CD14-positive monocyte (primary cell): ENCODE measurements at regions not wholly inside any gene's neighbourhood (a gene's known extent, or its start where the extent isn't known, plus 50 kb on each side); places are given as distances from the start of the nearest gene placed in this dataset.

Source experiments
- DNase-seq, 3 donors: peaks; one replicate each; pipeline ENCODE4 v3.0.0-alpha.2; 2011 to 2022
- H2AFZ ChIP-seq: 2 replicates; pipeline ENCODE4 v1.6.0; 2012; ENCODE audit warnings: mild to moderate bottlenecking, low read depth, low read length, inconsistent platforms; ENCODE audit not compliant: insufficient read depth, poor library complexity, severe bottlenecking
- H3K27ac ChIP-seq, 2 donors: 1 replicate in 1 of 2; 2 replicates in 1 of 2; pipeline ENCODE4 v1.5.1; 2012 to 2013; ENCODE audit warnings: low read length in 2 of 2, control low read depth in 1 of 2, inconsistent platforms in 1 of 2, low read depth in 1 of 2, mild to moderate bottlenecking in 1 of 2
- H3K27me3 ChIP-seq, 2 donors: one replicate each; pipeline versions ENCODE4 v1.6.0 to v1.6.1; 2011 to 2013; ENCODE audit warnings: low read length in 2 of 2; ENCODE audit not compliant: control insufficient read depth in 2 of 2, insufficient read depth in 2 of 2
- H3K36me3 ChIP-seq, 2 donors: replicated peaks in 1 of 2; 1 replicate in 1 of 2; 2 replicates in 1 of 2; pipeline versions ENCODE4 v1.5.1 to v1.6.1; 2012 to 2013; ENCODE audit warnings: low read length in 2 of 2, control low read depth in 1 of 2, inconsistent platforms in 1 of 2, mild to moderate bottlenecking in 1 of 2; ENCODE audit not compliant: insufficient read depth in 2 of 2, control insufficient read depth in 1 of 2
- H3K4me1 ChIP-seq, 2 donors: 1 replicate in 1 of 2; 2 replicates in 1 of 2; pipeline versions ENCODE4 v1.5.1 to v1.6.1; 2012 to 2013; ENCODE audit warnings: low read length in 2 of 2, control low read depth in 1 of 2, inconsistent platforms in 1 of 2, mild to moderate bottlenecking in 1 of 2, moderate library complexity in 1 of 2; ENCODE audit not compliant: insufficient read depth in 2 of 2, control insufficient read depth in 1 of 2
- H3K4me2 ChIP-seq: replicated peaks from 2 replicates; pipeline ENCODE3; 2012; ENCODE audit warnings: low read length, moderate library complexity, mild to moderate bottlenecking; ENCODE audit not compliant: poor library complexity, severe bottlenecking; ENCODE audit errors: extremely low read depth
- H3K4me3 ChIP-seq, 3 experiments: fragments of 200-600 bp in 1 of 3; sonication (generic) in 1 of 3; replicated peaks in 1 of 3; 1 replicate in 2 of 3; 2 replicates in 1 of 3; pipeline ENCODE4 v1.5.1; 2011 to 2013; ENCODE audit warnings: low read length in 3 of 3, mild to moderate bottlenecking in 3 of 3, control low read depth in 2 of 3, low read depth in 2 of 3, inconsistent platforms in 1 of 3, moderate library complexity in 1 of 3
- H3K79me2 ChIP-seq: 2 replicates; pipeline ENCODE4 v1.6.0; 2012; ENCODE audit warnings: mild to moderate bottlenecking, control low read depth, inconsistent platforms, low read length, moderate library complexity; ENCODE audit not compliant: insufficient read depth
- H3K9ac ChIP-seq: 2 replicates; pipeline ENCODE4 v1.6.0; 2017; ENCODE audit warnings: low read length, mild to moderate bottlenecking; ENCODE audit not compliant: insufficient read depth, poor library complexity, severe bottlenecking
- H3K9me3 ChIP-seq, 2 donors: replicated peaks in 1 of 2; 1 replicate in 1 of 2; 2 replicates in 1 of 2; pipeline versions ENCODE4 v1.5.1 to v1.6.1; 2012 to 2013; ENCODE audit warnings: low read length in 2 of 2, control low read depth in 1 of 2; ENCODE audit not compliant: control insufficient read depth in 1 of 2, insufficient read depth in 1 of 2
- H4K20me1 ChIP-seq: 2 replicates; pipeline ENCODE4 v1.6.0; 2012; ENCODE audit warnings: mild to moderate bottlenecking, low read length, control low read depth, moderate library complexity; ENCODE audit not compliant: insufficient read depth
- H3K27ac Mint-ChIP-seq, 7 donors: one replicate each; pipeline ENCODE4 v1.8.0; 2020; ENCODE audit warnings: mild to moderate bottlenecking in 7 of 7, mixed read lengths in 7 of 7, moderate library complexity in 6 of 7, inconsistent platforms in 2 of 7
- H3K27me3 Mint-ChIP-seq, 3 donors: one replicate each; pipeline ENCODE4 v1.8.0; 2021 to 2022; ENCODE audit warnings: low read depth in 3 of 3, mild to moderate bottlenecking in 3 of 3, mixed read lengths in 3 of 3, moderate library complexity in 3 of 3, inconsistent platforms in 1 of 3
- H3K36me3 Mint-ChIP-seq, 2 donors: one replicate each; pipeline ENCODE4 v1.8.0; 2020; ENCODE audit warnings: mixed read lengths in 2 of 2, inconsistent platforms in 1 of 2, mild to moderate bottlenecking in 1 of 2
- H3K4me1 Mint-ChIP-seq: one replicate; pipeline ENCODE4 v1.8.0; 2020; ENCODE audit warnings: mild to moderate bottlenecking, mixed read lengths
- H3K4me3 Mint-ChIP-seq, 2 donors: one replicate each; pipeline ENCODE4 v1.8.0; 2020; ENCODE audit warnings: mild to moderate bottlenecking in 2 of 2, mixed read lengths in 2 of 2, moderate library complexity in 1 of 2
- H3K9me3 Mint-ChIP-seq, 7 donors: one replicate each; pipeline ENCODE4 v1.8.0; 2020 to 2022; ENCODE audit warnings: mixed read lengths in 7 of 7, mild to moderate bottlenecking in 6 of 7, moderate library complexity in 6 of 7, inconsistent platforms in 2 of 7
- WGBS: methylation state at CpG from one replicate; pipeline ENCODE4 v1.1.5; 2013; ENCODE audit warnings: missing lambda C conversion rate; ENCODE audit not compliant: insufficient coverage; 5-methylcytosine and 5-hydroxymethylcytosine counted together
- intact Hi-C, 2 donors: fragments of 100-400 bp; cut with micrococcal nuclease; formaldehyde crosslinking; loops; one replicate each; pipeline versions ENCODE4 v1.15.0 to v1.15.1; 2023
- TF ChIP-seq, protein P1 (sequence below): fragments of 200-600 bp; IDR thresholded peaks from one replicate; pipeline ENCODE4 v1.8.0; 2022; ENCODE audit warnings: antibody characterized with exemption, mild to moderate bottlenecking

DNA sequence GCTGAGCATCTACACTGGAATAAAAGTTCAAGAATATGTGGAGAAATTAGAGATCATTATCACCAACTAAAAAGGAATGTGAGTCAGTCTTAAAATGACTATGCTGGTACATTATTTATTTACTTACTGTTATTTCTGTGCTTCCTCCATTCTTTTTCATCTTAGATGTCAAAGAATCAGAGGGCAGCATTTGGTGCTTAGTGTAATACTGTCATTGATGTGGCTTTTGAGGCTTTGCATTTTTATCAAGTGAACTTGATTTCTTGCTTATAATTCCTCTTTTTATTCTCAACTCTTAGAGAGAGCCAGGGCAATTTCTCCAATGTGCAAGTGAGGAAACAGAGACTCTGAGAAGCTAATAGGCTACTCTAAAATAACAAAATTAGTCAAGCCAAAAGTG lies 163.7 kb upstream of the TRPC7 start:
- no peaks in the 10 kb centered on the region for H3K4me1 ChIP-seq
- no peak for DNase-seq
- H3K27ac Mint-ChIP-seq, result no peak overlapping the region
- H3K9me3 ChIP-seq, result no peaks in the 10 kb centered on the region
- H4K20me1 ChIP-seq, result no peaks in the 10 kb centered on the region
- H3K4me3 ChIP-seq, result no peak overlapping the region
- no peak overlapping the region for H3K4me2 ChIP-seq
- H3K9me3 Mint-ChIP-seq, result peaks cover 0 to 5% (median 2%) of the 10 kb centered on the region in 7 donors
- H3K27me3 ChIP-seq, result no peaks in the 10 kb centered on the region
- no peaks in the 10 kb centered on the region for H3K79me2 ChIP-seq
- intact Hi-C loops, result no loop called here
- no peak overlapping the region for H2AFZ ChIP-seq
- no peaks in the 10 kb centered on the region for H3K4me1 Mint-ChIP-seq
- TF ChIP-seq, protein P1, sequence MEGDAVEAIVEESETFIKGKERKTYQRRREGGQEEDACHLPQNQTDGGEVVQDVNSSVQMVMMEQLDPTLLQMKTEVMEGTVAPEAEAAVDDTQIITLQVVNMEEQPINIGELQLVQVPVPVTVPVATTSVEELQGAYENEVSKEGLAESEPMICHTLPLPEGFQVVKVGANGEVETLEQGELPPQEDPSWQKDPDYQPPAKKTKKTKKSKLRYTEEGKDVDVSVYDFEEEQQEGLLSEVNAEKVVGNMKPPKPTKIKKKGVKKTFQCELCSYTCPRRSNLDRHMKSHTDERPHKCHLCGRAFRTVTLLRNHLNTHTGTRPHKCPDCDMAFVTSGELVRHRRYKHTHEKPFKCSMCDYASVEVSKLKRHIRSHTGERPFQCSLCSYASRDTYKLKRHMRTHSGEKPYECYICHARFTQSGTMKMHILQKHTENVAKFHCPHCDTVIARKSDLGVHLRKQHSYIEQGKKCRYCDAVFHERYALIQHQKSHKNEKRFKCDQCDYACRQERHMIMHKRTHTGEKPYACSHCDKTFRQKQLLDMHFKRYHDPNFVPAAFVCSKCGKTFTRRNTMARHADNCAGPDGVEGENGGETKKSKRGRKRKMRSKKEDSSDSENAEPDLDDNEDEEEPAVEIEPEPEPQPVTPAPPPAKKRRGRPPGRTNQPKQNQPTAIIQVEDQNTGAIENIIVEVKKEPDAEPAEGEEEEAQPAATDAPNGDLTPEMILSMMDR, result no peak
- no peak overlapping the region for H3K27ac ChIP-seq
- H3K27me3 Mint-ChIP-seq, result no peaks in the 10 kb centered on the region
- H3K36me3 Mint-ChIP-seq, result no peaks in the 10 kb centered on the region
- H3K4me3 Mint-ChIP-seq, result no peak overlapping the region
- no peak overlapping the region for H3K9ac ChIP-seq
- no peaks in the 10 kb centered on the region for H3K36me3 ChIP-seq

DNA sequence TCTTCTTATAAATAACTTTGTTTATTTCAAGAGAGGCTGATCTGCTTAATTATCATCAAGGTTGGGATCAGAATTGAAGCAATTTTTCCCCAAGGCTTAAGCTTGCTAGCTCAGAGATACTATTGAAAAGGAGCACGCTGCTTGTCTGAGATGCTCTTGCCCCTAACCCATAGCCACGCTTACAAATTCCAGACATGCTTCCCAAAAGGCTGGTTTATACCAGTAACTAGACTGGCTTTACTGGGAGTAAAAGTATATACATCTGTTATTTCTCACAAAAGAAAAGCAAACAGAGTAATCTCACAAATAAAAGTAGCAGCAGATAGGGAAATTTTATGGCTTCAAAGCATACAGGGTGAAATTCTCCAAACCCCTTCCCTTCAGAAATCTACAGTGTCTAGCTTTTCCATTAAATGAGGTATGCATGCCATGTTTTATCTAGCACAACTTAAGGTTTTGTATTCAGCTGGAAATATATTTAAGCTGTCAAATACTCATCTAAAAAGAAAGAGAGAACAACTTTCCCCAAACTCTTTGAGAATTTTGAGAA lies 163.2 kb upstream of the TRPC7 start:
- Mint-ChIP-seq H3K4me3 (no peak overlapping the region), H3K9me3 (peaks cover 0 to 5% (median 2%) of the 10 kb centered on the region in 7 donors)

More for the DNA sequence above, 163.2 kb upstream of the TRPC7 start:
- Histone ChIP-seq H3K4me3 (no peak overlapping the region), H3K9ac (no peak overlapping the region), H4K20me1 (no peaks in the 10 kb centered on the region), H3K9me3 (no peaks in the 10 kb centered on the region), H3K36me3 (no peaks in the 10 kb centered on the region), H2AFZ (no peak overlapping the region), H3K27me3 (no peaks in the 10 kb centered on the region), H3K4me1 (no peaks in the 10 kb centered on the region), H3K79me2 (no peaks in the 10 kb centered on the region), H3K4me2 (no peak overlapping the region), H3K27ac (no peak overlapping the region)
- intact Hi-C loops, result no loop called here
- no peak for DNase-seq
- TF ChIP-seq, protein P1, result no peak
- Mint-ChIP-seq H3K36me3 (no peaks in the 10 kb centered on the region), H3K4me1 (no peaks in the 10 kb centered on the region), H3K27me3 (no peaks in the 10 kb centered on the region), H3K27ac (no peak overlapping the region)
- no CpG with 5 or more reads among the region's 2 CpGs for WGBS
